GM12864 (cell line): ENCODE measurements at regions not wholly inside any gene's neighbourhood (a gene's known extent, or its start where the extent isn't known, plus 50 kb on each side); places are given as distances from the start of the nearest gene placed in this dataset.

Experiments
- DNase-seq: peaks from one replicate; pipeline ENCODE4 v3.0.0-alpha.2; 2011; ENCODE audit warnings: low read depth
- H3K4me3 ChIP-seq: 2 replicates; pipeline ENCODE4 v1.5.1; 2011; ENCODE audit warnings: mild to moderate bottlenecking, low read depth, low read length, control low read depth
- CTCF ChIP-seq: IDR thresholded peaks from 2 replicates; pipeline ENCODE4 v1.5.1; 2011; ENCODE audit warnings: low read depth, mild to moderate bottlenecking, moderate library complexity, low read length, control low read depth, inconsistent platforms; ENCODE audit errors: missing control alignments

- no peak overlapping the region for H3K4me3 ChIP-seq
- no peak for DNase-seq
Measured at GRCh38 chr1:228983231-228983660, 248.0 kb downstream of the RHOU start.

GRCh38 chr1:228983661-228984060 lies 248.4 kb downstream of the RHOU start:
- no peak for DNase-seq
- H3K4me3 ChIP-seq: no peak overlapping the region
- TF ChIP-seq CTCF: no peak

More at GRCh38 chr1:228983231-228983660, 248.0 kb downstream of the RHOU start:
- no peak for TF ChIP-seq CTCF

GRCh38 chr1:228984107-228984506 lies 248.8 kb downstream of the RHOU start:
- H3K4me3 ChIP-seq: no peak overlapping the region
- no peak for DNase-seq
- TF ChIP-seq CTCF: no peak

GRCh38 chr1:228984646-228985631 lies 249.7 kb downstream of the RHOU start:
- no peak for DNase-seq
- no peak for TF ChIP-seq CTCF
- H3K4me3 ChIP-seq: no peak overlapping the region

GRCh38 chr1:228985661-228986060 lies 250.4 kb downstream of the RHOU start:
- no peak for TF ChIP-seq CTCF

GRCh38 chr1:228986093-228986904 lies 251.0 kb downstream of the RHOU start:
- no peak for TF ChIP-seq CTCF
- DNase-seq: no peak
- H3K4me3 ChIP-seq: no peak overlapping the region

More at GRCh38 chr1:228985661-228986060, 250.4 kb downstream of the RHOU start:
- no peak for DNase-seq
- H3K4me3 ChIP-seq: no peak overlapping the region
